HUDEP-2 (cell line): ENCODE measurements at regions not wholly inside any gene's neighbourhood (a gene's known extent, or its start where the extent isn't known, plus 50 kb on each side); places are given as distances from the start of the nearest gene placed in this dataset.

Experiments used
- DNase-seq, 76 experiments: peaks; one replicate each; lab custom pipeline; 2025; ENCODE audit not compliant: unreplicated experiment in 76 of 76; lab: John Stamatoyannopoulos, UW

GRCh38 chr1:193584731-193585239 is 398.4 kb upstream of the B3GALT2 start:
- no peak for DNase-seq

GRCh38 chr1:193581341-193581740 is 394.9 kb upstream of the B3GALT2 start:
- no peak for DNase-seq

- DNase-seq = no peak
Measured at GRCh38 chr1:193580419-193580818, 394.0 kb upstream of the B3GALT2 start.

- no peak for DNase-seq
Measured at GRCh38 chr1:193579323-193579722, 392.9 kb upstream of the B3GALT2 start.

- DNase-seq = no peak
Measured at GRCh38 chr1:193574913-193575312, 388.5 kb upstream of the B3GALT2 start.

- DNase-seq = no peak
Measured at GRCh38 chr1:193569983-193570269, 383.5 kb upstream of the B3GALT2 start.

GRCh38 chr1:193569096-193569982 is 382.9 kb upstream of the B3GALT2 start:
- DNase-seq = no peak

- peak in 16 of 76 experiments; percentile 3 to 46 (median 16) for DNase-seq
Measured at GRCh38 chr1:193568512-193568911, 382.1 kb upstream of the B3GALT2 start.

- DNase-seq = no peak
Measured at GRCh38 chr1:193567937-193568336, 381.5 kb upstream of the B3GALT2 start.

- DNase-seq = no peak
Measured at GRCh38 chr1:193566735-193567134, 380.3 kb upstream of the B3GALT2 start.

GRCh38 chr1:193565971-193566577 is 379.7 kb upstream of the B3GALT2 start:
- no peak for DNase-seq

- no peak for DNase-seq
Measured at GRCh38 chr1:193562121-193562520, 375.7 kb upstream of the B3GALT2 start.

- peak in 1 of 76 experiments; percentile 1 for DNase-seq
Measured at GRCh38 chr1:193558491-193559028, 372.1 kb upstream of the B3GALT2 start.

- no peak for DNase-seq
Measured at GRCh38 chr1:193555662-193556441, 369.4 kb upstream of the B3GALT2 start.

GRCh38 chr1:193553564-193553963 is 367.2 kb upstream of the B3GALT2 start:
- no peak for DNase-seq

- DNase-seq = no peak
Measured at GRCh38 chr1:193552274-193552673, 365.9 kb upstream of the B3GALT2 start.

GRCh38 chr1:193549081-193549480 is 362.7 kb upstream of the B3GALT2 start:
- DNase-seq = no peak

GRCh38 chr1:193545171-193545570 is 358.8 kb upstream of the B3GALT2 start:
- no peak for DNase-seq

- no peak for DNase-seq
Measured at GRCh38 chr1:193543259-193543658, 356.8 kb upstream of the B3GALT2 start.

GRCh38 chr1:193542690-193543089 is 356.3 kb upstream of the B3GALT2 start:
- DNase-seq = no peak

- DNase-seq = no peak
Measured at GRCh38 chr1:193540511-193540910, 354.1 kb upstream of the B3GALT2 start.
